ENCODE measurements at regions not wholly inside any gene's neighbourhood (a gene's known extent, or its start where the extent isn't known, plus 50 kb on each side); places are given as distances from the start of the nearest gene placed in this dataset.

- H3K4me3 ChIP-seq, result no peak overlapping the region
- peak; percentile 54 to 55 for ATAC-seq (ENCODE audit: low FRiP score in 2 of 2)
- no peak for DNase-seq
- no peaks in the 10 kb centered on the region for H3K36me3 ChIP-seq
- H3K27me3 ChIP-seq, result no peaks in the 10 kb centered on the region
- H3K4me1 ChIP-seq, result no peaks in the 10 kb centered on the region
- H3K27ac ChIP-seq, result peak overlapping the region; percentile 43 to 77 (median 64)
- WGBS, 2 donors, result 68 to 77% methylated on average over 7 to 12 of the region's 12 CpGs
- no peak for TF ChIP-seq EP300 (IDR thresholded peaks at IDR 0.05)
- TF ChIP-seq POLR2A (IDR thresholded peaks at IDR 0.05), result no peak
- no peak for TF ChIP-seq POLR2AphosphoS5 (IDR thresholded peaks at IDR 0.05)
- TF ChIP-seq CTCF (IDR thresholded peaks at IDR 0.05), result no peak
- no peaks in the 10 kb centered on the region for H3K9me3 ChIP-seq
These were observed 101.9 kb upstream of the RBPJ start for GRCh38 chr4:26218677-26219605.

GRCh38 chr4:26220696-26221095 lies 100.1 kb upstream of the RBPJ start:
- WGBS, 2 donors, result 82 to 88% methylated on average over 4 of the region's 4 CpGs
- H3K27ac ChIP-seq, result no peak overlapping the region
- H3K9me3 ChIP-seq, result no peaks in the 10 kb centered on the region
- no peaks in the 10 kb centered on the region for H3K4me1 ChIP-seq
- no peaks in the 10 kb centered on the region for H3K27me3 ChIP-seq
- H3K36me3 ChIP-seq, result no peaks in the 10 kb centered on the region
- no peak overlapping the region for H3K4me3 ChIP-seq
- TF ChIP-seq POLR2AphosphoS5 (IDR thresholded peaks at IDR 0.05) (no peak), POLR2A (IDR thresholded peaks at IDR 0.05) (no peak), CTCF (IDR thresholded peaks at IDR 0.05) (no peak), EP300 (IDR thresholded peaks at IDR 0.05) (no peak)
- no peak for DNase-seq
- ATAC-seq (ENCODE audit: low FRiP score in 2 of 2), result peak in 1 of 2 donors; percentile 39

- WGBS, 2 donors, result 95 to 97% methylated on average over 2 of the region's 2 CpGs
- no peak for DNase-seq
- Histone ChIP-seq H3K4me1 (no peaks in the 10 kb centered on the region), H3K4me3 (no peak overlapping the region), H3K36me3 (no peaks in the 10 kb centered on the region), H3K27ac (no peak overlapping the region), H3K27me3 (no peaks in the 10 kb centered on the region), H3K9me3 (no peaks in the 10 kb centered on the region)
- no peak for TF ChIP-seq EP300 (IDR thresholded peaks at IDR 0.05)
- no peak for TF ChIP-seq POLR2AphosphoS5 (IDR thresholded peaks at IDR 0.05)
- no peak for TF ChIP-seq POLR2A (IDR thresholded peaks at IDR 0.05)
- no peak for TF ChIP-seq CTCF (IDR thresholded peaks at IDR 0.05)
- ATAC-seq (ENCODE audit: low FRiP score in 2 of 2), result no peak
These were observed 97.7 kb upstream of the RBPJ start for GRCh38 chr4:26223155-26223554.

- WGBS, 2 donors, result 68 to 75% methylated on average over 5 of the region's 5 CpGs
- H3K4me3 ChIP-seq, result no peak overlapping the region
- H3K4me1 ChIP-seq, result no peaks in the 10 kb centered on the region
- DNase-seq (no peak), ATAC-seq (ENCODE audit: low FRiP score in 2 of 2) (no peak)
- H3K27ac ChIP-seq, result no peak overlapping the region
- TF ChIP-seq EP300 (IDR thresholded peaks at IDR 0.05) (no peak), POLR2AphosphoS5 (IDR thresholded peaks at IDR 0.05) (no peak), CTCF (IDR thresholded peaks at IDR 0.05) (no peak), POLR2A (IDR thresholded peaks at IDR 0.05) (no peak)
- H3K27me3 ChIP-seq, result no peaks in the 10 kb centered on the region
- H3K36me3 ChIP-seq, result no peaks in the 10 kb centered on the region
- H3K9me3 ChIP-seq, result no peaks in the 10 kb centered on the region
These were observed 94.0 kb upstream of the RBPJ start for GRCh38 chr4:26226629-26227376.
